Kidney (tissue), 13 donors: ENCODE measurements at regions not wholly inside any gene's neighbourhood (a gene's known extent, or its start where the extent isn't known, plus 50 kb on each side); places are given as distances from the start of the nearest gene placed in this dataset.

ENCODE experiments used
- DNase-seq, 5 donors: peaks; one replicate each; pipeline ENCODE4 v3.0.0-alpha.2; 2013 to 2020
- FAIRE-seq: peaks from 2 replicates; lab custom pipeline; 2012; peaks lifted over from hg19 to GRCh38; lab: Jason Lieb, UNC
- H3K27ac ChIP-seq, 2 donors: one replicate each; pipeline ENCODE4 v1.7.0; 2013; ENCODE audit warnings: low read depth in 2 of 2, low read length in 2 of 2, inconsistent platforms in 1 of 2
- H3K27me3 ChIP-seq: one replicate; pipeline ENCODE4 v1.7.1; 2013; ENCODE audit warnings: low read length, inconsistent platforms; ENCODE audit not compliant: control insufficient read depth, insufficient read depth
- H3K36me3 ChIP-seq, 3 donors: one replicate each; pipeline versions ENCODE4 v1.7.0 to v1.7.1; 2013; ENCODE audit warnings: low read length in 3 of 3, control low read depth in 1 of 3, inconsistent platforms in 1 of 3; ENCODE audit not compliant: insufficient read depth in 3 of 3, control insufficient read depth in 2 of 3
- H3K4me1 ChIP-seq, 3 donors: one replicate each; pipeline versions ENCODE4 v1.7.0 to v1.7.1; 2013; ENCODE audit warnings: low read length in 3 of 3, inconsistent platforms in 1 of 3, low read depth in 1 of 3; ENCODE audit not compliant: control insufficient read depth in 2 of 3, insufficient read depth in 2 of 3
- H3K4me3 ChIP-seq, 3 donors: one replicate each; pipeline versions ENCODE4 v1.7.0 to v1.8.1; 2013; ENCODE audit warnings: low read length in 3 of 3, control low read depth in 1 of 3, inconsistent platforms in 1 of 3
- H3K9ac ChIP-seq, 3 donors: one replicate each; pipeline versions ENCODE4 v1.7.0 to v1.7.1; 2013; ENCODE audit warnings: low read length in 3 of 3, control low read depth in 1 of 3, inconsistent platforms in 1 of 3
- H3K9me3 ChIP-seq, 3 donors: one replicate each; pipeline versions ENCODE4 v1.7.0 to v1.7.1; 2013; ENCODE audit warnings: low read length in 3 of 3, control low read depth in 1 of 3, inconsistent platforms in 1 of 3; ENCODE audit not compliant: control insufficient read depth in 2 of 3, insufficient read depth in 1 of 3
- intact Hi-C: fragments of 100-400 bp; cut with DNase I; formaldehyde crosslinking; loops from one replicate; pipeline ENCODE4 v1.11.1; 2022
- TF ChIP-seq, protein P1 (sequence below): IDR thresholded peaks from 3 replicates; pipeline ENCODE4 v1.5.1; 2012; ENCODE audit warnings: mild to moderate bottlenecking, moderate library complexity, borderline replicate concordance; ENCODE audit not compliant: insufficient read depth; ENCODE audit errors: extremely low read depth
- donor health status: control.
- donor health status: control.
- donor health status: control.
- donor health status: control.
- donor health status: control.
- donor health status: DM: yes; HTN: yes; CAD: no.
- donor health status: Normal renal cell carcinoma (clear cell type).

DNA sequence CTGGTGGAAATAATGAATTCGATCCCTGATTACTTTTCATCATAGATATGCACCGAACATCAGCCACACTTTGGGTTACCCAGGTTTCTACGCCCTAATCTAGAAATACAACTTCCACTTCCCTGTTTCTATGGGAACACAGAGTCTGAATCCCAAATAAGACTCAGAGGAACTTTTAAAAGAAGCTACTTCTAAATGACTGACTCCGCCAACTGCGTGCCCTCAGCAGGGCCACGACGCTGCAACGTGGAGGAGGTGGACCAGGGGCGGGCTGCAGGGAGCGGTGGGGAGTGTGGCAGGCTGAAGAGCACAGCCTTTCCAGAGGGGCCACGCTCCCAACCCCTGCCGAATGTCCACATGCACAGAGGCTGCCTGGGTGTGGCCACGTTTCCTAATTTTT lies 304.0 kb downstream of the SHANK2 start:
- TF ChIP-seq, protein P1, sequence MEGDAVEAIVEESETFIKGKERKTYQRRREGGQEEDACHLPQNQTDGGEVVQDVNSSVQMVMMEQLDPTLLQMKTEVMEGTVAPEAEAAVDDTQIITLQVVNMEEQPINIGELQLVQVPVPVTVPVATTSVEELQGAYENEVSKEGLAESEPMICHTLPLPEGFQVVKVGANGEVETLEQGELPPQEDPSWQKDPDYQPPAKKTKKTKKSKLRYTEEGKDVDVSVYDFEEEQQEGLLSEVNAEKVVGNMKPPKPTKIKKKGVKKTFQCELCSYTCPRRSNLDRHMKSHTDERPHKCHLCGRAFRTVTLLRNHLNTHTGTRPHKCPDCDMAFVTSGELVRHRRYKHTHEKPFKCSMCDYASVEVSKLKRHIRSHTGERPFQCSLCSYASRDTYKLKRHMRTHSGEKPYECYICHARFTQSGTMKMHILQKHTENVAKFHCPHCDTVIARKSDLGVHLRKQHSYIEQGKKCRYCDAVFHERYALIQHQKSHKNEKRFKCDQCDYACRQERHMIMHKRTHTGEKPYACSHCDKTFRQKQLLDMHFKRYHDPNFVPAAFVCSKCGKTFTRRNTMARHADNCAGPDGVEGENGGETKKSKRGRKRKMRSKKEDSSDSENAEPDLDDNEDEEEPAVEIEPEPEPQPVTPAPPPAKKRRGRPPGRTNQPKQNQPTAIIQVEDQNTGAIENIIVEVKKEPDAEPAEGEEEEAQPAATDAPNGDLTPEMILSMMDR, result no peak
- Histone ChIP-seq H3K27me3 (no peaks in the 10 kb centered on the region), H3K4me3 (no peak overlapping the region), H3K9me3 (no peaks in the 10 kb centered on the region), H3K9ac (no peak overlapping the region), H3K4me1 (peaks cover 0 to 9% (median 4%) of the 10 kb centered on the region in 3 donors), H3K27ac (no peak overlapping the region), H3K36me3 (no peaks in the 10 kb centered on the region)
- intact Hi-C loops, result no loop called here
- DNase-seq, result peak in 1 of 5 donors; percentile 43
- no peak for FAIRE-seq

DNA sequence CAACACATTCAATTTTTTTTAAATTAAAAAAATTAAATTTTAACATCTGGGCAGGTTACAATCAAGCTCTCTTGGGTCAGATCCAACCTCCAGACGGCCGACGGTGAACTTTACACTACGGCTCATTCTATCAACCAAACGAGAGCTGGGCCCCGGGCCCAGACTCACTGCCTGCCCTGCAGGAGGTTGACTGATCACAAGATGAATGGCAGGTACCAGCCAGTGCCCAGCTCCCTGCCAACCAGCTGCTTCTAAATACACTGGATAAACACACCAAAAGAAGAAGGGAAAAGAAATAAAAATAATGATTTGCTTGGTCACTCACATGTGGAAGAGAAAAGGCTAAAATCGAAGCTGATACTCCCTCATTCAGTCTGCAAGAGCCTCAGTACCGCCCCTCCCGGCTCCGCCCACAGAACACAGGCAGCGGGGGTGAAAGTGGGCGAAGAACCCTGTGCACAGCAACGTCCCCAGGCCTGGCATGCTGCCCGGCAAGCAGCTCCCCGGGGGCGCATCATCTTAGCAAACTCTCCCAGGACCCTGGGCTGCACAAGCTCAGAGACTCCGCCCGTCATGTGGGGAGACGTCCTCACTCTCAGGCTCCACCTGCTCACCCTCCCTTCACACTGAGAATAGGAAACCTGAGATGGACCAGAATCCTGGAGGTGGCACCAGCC lies 303.4 kb downstream of the SHANK2 start:
- H3K27me3 ChIP-seq, result no peaks in the 10 kb centered on the region
- no peaks in the 10 kb centered on the region for H3K36me3 ChIP-seq
- no peak overlapping the region for H3K4me3 ChIP-seq
- intact Hi-C loops, result no loop called here
- DNase-seq, result peak in 4 of 5 donors; percentile 17 to 69 (median 37)
- peak overlapping the region in 1 of 2 donors; percentile 23 for H3K27ac ChIP-seq
- peaks cover 0 to 11% (median 9%) of the 10 kb centered on the region in 3 donors for H3K4me1 ChIP-seq
- H3K9me3 ChIP-seq, result no peaks in the 10 kb centered on the region
- FAIRE-seq, result no peak
- no peak overlapping the region for H3K9ac ChIP-seq
- TF ChIP-seq, protein P1, result no peak

DNA sequence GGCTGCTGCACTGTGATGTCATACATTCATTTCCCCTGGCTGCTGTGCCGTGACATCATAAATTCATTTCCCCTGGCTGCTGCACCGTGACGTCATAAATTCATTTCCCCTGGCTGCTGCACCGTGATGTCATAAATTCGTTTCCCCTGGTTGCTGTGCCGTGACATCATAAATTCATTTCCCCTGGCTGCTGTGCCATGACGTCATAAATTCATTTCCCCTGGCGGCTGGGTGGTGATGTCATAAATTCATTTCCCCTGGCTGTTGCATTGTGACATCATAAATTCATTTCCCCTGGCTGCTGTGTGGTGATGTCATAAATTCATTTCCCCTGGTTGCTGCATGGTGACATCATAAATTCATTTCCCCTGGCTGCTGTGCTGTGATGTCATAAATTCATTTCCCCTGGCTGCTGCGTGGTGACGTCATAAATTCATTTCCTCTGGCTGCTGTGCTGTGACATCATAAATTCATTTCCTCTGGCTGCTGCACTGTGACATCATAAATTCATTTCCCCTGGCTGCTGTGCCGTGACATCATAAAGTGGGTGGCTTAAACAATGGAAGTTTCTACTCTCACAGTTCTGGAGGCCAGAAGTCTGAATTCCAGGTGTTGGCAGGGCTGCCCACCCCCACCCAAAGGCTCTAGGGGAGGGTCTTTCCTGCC lies 301.1 kb downstream of the SHANK2 start:
- intact Hi-C loops, result no loop called here
- H3K4me1 ChIP-seq, result peaks cover 0 to 17% (median 11%) of the 10 kb centered on the region in 3 donors
- FAIRE-seq (no peak), DNase-seq (peak in 1 of 5 donors; percentile 2)
- H3K27ac ChIP-seq, result no peak overlapping the region
- H3K4me3 ChIP-seq, result no peak overlapping the region
- TF ChIP-seq, protein P1, result no peak
- H3K9me3 ChIP-seq, result no peaks in the 10 kb centered on the region
- no peaks in the 10 kb centered on the region for H3K36me3 ChIP-seq
- H3K27me3 ChIP-seq, result no peaks in the 10 kb centered on the region
- no peak overlapping the region for H3K9ac ChIP-seq
